ENCODE measurements at regions not wholly inside any gene's neighbourhood (a gene's known extent, or its start where the extent isn't known, plus 50 kb on each side); places are given as distances from the start of the nearest gene placed in this dataset.

DNA sequence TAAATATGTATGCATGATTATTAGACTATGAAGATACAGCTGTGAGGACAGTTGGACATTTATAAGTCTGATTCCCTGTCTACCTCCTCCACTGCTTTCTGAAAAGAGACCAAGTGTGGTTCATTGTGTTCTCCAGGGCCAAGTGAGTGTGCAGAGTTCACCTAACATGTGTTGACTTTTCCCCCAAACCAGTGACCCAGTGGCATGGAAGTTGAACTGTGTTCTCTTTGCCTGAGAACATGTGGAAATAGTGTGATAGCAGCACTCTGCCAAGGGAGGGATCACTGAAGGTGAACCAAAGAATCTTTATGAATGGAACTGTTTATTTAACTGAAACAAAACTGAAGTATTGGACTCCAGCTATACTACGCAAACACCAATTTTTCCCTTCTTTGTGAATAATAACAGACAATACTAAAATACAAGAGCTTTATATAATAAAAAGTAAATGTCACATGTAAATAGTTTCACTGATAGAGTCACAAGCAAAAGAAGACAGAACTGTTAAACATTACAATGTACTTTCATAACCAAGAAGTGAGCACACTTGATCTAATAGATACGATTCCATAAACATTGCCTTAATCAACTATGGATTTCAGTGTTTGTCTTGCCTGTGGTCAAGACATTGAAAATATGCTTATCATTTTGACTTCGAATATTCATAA is 200.3 kb upstream of the FUT9 start:
- no TSS peak for BruUV-seq (replicated peaks)
- Histone ChIP-seq H3K4me3 (no peak overlapping the region), H3K27me3 (replicated peaks in 1 of 2; ENCODE audit: control insufficient read depth in 2 of 2, insufficient read depth in 2 of 2, low read length in 1 of 2) (no peaks in the 10 kb centered on the region), H2AFZ (ENCODE audit: control insufficient read depth, low read depth, low read length) (no peak overlapping the region), H3K4me2 (ENCODE audit: control insufficient read depth, insufficient read depth) (no peak overlapping the region), H4K20me1 (ENCODE audit: control insufficient read depth, insufficient read depth) (no peaks in the 10 kb centered on the region), H3K36me3 (ENCODE audit: control insufficient read depth in 2 of 2, insufficient read depth in 2 of 2, low read length in 1 of 2) (no peaks in the 10 kb centered on the region), H3K79me2 (ENCODE audit: control insufficient read depth, insufficient read depth, low read length) (no peaks in the 10 kb centered on the region), H3K4me1 (ENCODE audit: control insufficient read depth, insufficient read depth, low read length) (no peaks in the 10 kb centered on the region), H3K27ac (ENCODE audit: control insufficient read depth, insufficient read depth) (no peak overlapping the region), H3K9me3 (replicated peaks; ENCODE audit: control insufficient read depth, insufficient read depth, low read length) (no peaks in the 10 kb centered on the region), H3K9ac (ENCODE audit: control insufficient read depth, insufficient read depth, low read length) (no peak overlapping the region)
- FAIRE-seq: no peak
- WGBS (ENCODE audit: insufficient coverage, insufficient replicate concordance, low lambda C conversion rate, missing lambda C conversion rate): 31% methylated on average over 3 of the region's 3 CpGs
- POLR2A ChIA-PET: no interaction called here
- TF ChIP-seq BHLHE40 (IDR thresholded peaks at IDR 0.05; ENCODE audit: borderline replicate concordance in 1 of 2, low read depth in 2 of 2, low read length in 1 of 2): no peak
- TF ChIP-seq, protein P1, sequence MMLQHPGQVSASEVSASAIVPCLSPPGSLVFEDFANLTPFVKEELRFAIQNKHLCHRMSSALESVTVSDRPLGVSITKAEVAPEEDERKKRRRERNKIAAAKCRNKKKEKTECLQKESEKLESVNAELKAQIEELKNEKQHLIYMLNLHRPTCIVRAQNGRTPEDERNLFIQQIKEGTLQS (IDR thresholded peaks at IDR 0.05; ENCODE audit: borderline replicate concordance, extremely low read depth, low read depth, low read length): no peak
- TF ChIP-seq, protein P2, sequence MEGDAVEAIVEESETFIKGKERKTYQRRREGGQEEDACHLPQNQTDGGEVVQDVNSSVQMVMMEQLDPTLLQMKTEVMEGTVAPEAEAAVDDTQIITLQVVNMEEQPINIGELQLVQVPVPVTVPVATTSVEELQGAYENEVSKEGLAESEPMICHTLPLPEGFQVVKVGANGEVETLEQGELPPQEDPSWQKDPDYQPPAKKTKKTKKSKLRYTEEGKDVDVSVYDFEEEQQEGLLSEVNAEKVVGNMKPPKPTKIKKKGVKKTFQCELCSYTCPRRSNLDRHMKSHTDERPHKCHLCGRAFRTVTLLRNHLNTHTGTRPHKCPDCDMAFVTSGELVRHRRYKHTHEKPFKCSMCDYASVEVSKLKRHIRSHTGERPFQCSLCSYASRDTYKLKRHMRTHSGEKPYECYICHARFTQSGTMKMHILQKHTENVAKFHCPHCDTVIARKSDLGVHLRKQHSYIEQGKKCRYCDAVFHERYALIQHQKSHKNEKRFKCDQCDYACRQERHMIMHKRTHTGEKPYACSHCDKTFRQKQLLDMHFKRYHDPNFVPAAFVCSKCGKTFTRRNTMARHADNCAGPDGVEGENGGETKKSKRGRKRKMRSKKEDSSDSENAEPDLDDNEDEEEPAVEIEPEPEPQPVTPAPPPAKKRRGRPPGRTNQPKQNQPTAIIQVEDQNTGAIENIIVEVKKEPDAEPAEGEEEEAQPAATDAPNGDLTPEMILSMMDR (IDR thresholded peaks at IDR 0.05 in 2 of 3, conservative IDR thresholded peaks at IDR 0.05 in 1 of 3; ENCODE audit: control insufficient read depth in 2 of 3, extremely low read depth in 1 of 3, insufficient read depth in 1 of 3, low read depth in 3 of 3, low read length in 3 of 3): no peak
- TF ChIP-seq, protein P3, sequence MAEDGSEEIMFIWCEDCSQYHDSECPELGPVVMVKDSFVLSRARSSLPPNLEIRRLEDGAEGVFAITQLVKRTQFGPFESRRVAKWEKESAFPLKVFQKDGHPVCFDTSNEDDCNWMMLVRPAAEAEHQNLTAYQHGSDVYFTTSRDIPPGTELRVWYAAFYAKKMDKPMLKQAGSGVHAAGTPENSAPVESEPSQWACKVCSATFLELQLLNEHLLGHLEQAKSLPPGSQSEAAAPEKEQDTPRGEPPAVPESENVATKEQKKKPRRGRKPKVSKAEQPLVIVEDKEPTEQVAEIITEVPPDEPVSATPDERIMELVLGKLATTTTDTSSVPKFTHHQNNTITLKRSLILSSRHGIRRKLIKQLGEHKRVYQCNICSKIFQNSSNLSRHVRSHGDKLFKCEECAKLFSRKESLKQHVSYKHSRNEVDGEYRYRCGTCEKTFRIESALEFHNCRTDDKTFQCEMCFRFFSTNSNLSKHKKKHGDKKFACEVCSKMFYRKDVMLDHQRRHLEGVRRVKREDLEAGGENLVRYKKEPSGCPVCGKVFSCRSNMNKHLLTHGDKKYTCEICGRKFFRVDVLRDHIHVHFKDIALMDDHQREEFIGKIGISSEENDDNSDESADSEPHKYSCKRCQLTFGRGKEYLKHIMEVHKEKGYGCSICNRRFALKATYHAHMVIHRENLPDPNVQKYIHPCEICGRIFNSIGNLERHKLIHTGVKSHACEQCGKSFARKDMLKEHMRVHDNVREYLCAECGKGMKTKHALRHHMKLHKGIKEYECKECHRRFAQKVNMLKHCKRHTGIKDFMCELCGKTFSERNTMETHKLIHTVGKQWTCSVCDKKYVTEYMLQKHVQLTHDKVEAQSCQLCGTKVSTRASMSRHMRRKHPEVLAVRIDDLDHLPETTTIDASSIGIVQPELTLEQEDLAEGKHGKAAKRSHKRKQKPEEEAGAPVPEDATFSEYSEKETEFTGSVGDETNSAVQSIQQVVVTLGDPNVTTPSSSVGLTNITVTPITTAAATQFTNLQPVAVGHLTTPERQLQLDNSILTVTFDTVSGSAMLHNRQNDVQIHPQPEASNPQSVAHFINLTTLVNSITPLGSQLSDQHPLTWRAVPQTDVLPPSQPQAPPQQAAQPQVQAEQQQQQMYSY (CRISPR knock-in tag; IDR thresholded peaks at IDR 0.05): no peak
- no peak for TF ChIP-seq CBX5 (IDR thresholded peaks at IDR 0.05; ENCODE audit: low read depth)
- no peak for TF ChIP-seq ETV6 (conservative IDR thresholded peaks at IDR 0.05 in 1 of 2, IDR thresholded peaks at IDR 0.05 in 1 of 2; ENCODE audit: borderline replicate concordance in 1 of 2, low read depth in 1 of 2)
- TF ChIP-seq POLR2AphosphoS5 (IDR thresholded peaks at IDR 0.05; ENCODE audit: low read length): no peak
- TF ChIP-seq, protein P4, sequence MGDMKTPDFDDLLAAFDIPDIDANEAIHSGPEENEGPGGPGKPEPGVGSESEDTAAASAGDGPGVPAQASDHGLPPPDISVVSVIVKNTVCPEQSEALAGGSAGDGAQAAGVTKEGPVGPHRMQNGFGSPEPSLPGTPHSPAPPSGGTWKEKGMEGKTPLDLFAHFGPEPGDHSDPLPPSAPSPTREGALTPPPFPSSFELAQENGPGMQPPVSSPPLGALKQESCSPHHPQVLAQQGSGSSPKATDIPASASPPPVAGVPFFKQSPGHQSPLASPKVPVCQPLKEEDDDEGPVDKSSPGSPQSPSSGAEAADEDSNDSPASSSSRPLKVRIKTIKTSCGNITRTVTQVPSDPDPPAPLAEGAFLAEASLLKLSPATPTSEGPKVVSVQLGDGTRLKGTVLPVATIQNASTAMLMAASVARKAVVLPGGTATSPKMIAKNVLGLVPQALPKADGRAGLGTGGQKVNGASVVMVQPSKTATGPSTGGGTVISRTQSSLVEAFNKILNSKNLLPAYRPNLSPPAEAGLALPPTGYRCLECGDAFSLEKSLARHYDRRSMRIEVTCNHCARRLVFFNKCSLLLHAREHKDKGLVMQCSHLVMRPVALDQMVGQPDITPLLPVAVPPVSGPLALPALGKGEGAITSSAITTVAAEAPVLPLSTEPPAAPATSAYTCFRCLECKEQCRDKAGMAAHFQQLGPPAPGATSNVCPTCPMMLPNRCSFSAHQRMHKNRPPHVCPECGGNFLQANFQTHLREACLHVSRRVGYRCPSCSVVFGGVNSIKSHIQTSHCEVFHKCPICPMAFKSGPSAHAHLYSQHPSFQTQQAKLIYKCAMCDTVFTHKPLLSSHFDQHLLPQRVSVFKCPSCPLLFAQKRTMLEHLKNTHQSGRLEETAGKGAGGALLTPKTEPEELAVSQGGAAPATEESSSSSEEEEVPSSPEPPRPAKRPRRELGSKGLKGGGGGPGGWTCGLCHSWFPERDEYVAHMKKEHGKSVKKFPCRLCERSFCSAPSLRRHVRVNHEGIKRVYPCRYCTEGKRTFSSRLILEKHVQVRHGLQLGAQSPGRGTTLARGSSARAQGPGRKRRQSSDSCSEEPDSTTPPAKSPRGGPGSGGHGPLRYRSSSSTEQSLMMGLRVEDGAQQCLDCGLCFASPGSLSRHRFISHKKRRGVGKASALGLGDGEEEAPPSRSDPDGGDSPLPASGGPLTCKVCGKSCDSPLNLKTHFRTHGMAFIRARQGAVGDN (IDR thresholded peaks at IDR 0.05): no peak
- TF ChIP-seq PML (IDR thresholded peaks at IDR 0.05; ENCODE audit: low read length): no peak
- no peak for TF ChIP-seq CEBPB (IDR thresholded peaks at IDR 0.05; ENCODE audit: borderline replicate concordance in 1 of 2, low read depth in 2 of 2, low read length in 2 of 2)
- no peak for ATAC-seq
- CTCF ChIA-PET: no interaction called here
- RAD21 ChIA-PET (ENCODE audit: unreplicated experiment): no interaction called here
- SMC1A ChIA-PET (ENCODE audit: uncharacterized antibody, unreplicated experiment): no interaction called here
- intact Hi-C loops (cut with micrococcal nuclease; ENCODE audit: unreplicated experiment): no loop called here
- no peak for DNase-seq (ENCODE audit: low read depth, low spot score)
- in situ Hi-C loops (cut with MboI): no loop called here

All from GM12878 (cell line).